ENCODE measurements at regions not wholly inside any gene's neighbourhood (a gene's known extent, or its start where the extent isn't known, plus 50 kb on each side); places are given as distances from the start of the nearest gene placed in this dataset.

GRCh38 chr2:59706729-59707128 lies 846.7 kb downstream of the BCL11A start:
- Histone ChIP-seq H3K4me1 (ENCODE audit: low read length) (no peaks in the 10 kb centered on the region), H3K27me3 (ENCODE audit: low read depth, low read length) (no peaks in the 10 kb centered on the region), H2AFZ (ENCODE audit: low read depth, low read length) (no peak overlapping the region), H3K27ac (ENCODE audit: low read length) (no peak overlapping the region), H4K20me1 (ENCODE audit: insufficient read depth, low read length) (no peaks in the 10 kb centered on the region), H3K4me2 (ENCODE audit: low read length) (no peak overlapping the region), H3K9me3 (ENCODE audit: insufficient read depth, low read length) (no peaks in the 10 kb centered on the region), H3K4me3 (ENCODE audit: low read length) (no peak overlapping the region), H3K9ac (ENCODE audit: low read length) (no peak overlapping the region), H3K36me3 (replicated peaks; ENCODE audit: low read depth, low read length) (no peaks in the 10 kb centered on the region), H3K79me2 (ENCODE audit: low read length) (no peaks in the 10 kb centered on the region)
- no peak for TF ChIP-seq EZH2phosphoT487 (IDR thresholded peaks at IDR 0.05; ENCODE audit: low read depth)
- TF ChIP-seq, protein P1, sequence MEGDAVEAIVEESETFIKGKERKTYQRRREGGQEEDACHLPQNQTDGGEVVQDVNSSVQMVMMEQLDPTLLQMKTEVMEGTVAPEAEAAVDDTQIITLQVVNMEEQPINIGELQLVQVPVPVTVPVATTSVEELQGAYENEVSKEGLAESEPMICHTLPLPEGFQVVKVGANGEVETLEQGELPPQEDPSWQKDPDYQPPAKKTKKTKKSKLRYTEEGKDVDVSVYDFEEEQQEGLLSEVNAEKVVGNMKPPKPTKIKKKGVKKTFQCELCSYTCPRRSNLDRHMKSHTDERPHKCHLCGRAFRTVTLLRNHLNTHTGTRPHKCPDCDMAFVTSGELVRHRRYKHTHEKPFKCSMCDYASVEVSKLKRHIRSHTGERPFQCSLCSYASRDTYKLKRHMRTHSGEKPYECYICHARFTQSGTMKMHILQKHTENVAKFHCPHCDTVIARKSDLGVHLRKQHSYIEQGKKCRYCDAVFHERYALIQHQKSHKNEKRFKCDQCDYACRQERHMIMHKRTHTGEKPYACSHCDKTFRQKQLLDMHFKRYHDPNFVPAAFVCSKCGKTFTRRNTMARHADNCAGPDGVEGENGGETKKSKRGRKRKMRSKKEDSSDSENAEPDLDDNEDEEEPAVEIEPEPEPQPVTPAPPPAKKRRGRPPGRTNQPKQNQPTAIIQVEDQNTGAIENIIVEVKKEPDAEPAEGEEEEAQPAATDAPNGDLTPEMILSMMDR (IDR thresholded peaks at IDR 0.05; ENCODE audit: low read depth, low read length) = no peak

- H3K9ac ChIP-seq (ENCODE audit: low read length) = no peak overlapping the region
- H3K27me3 ChIP-seq (ENCODE audit: low read depth, low read length) = no peaks in the 10 kb centered on the region
- no peak overlapping the region for H3K27ac ChIP-seq (ENCODE audit: low read length)
- no peak for TF ChIP-seq EZH2phosphoT487 (IDR thresholded peaks at IDR 0.05; ENCODE audit: low read depth)
- TF ChIP-seq, protein P1 (IDR thresholded peaks at IDR 0.05; ENCODE audit: low read depth, low read length) = no peak
- H3K4me3 ChIP-seq (ENCODE audit: low read length) = no peak overlapping the region
- H3K9me3 ChIP-seq (ENCODE audit: insufficient read depth, low read length) = no peaks in the 10 kb centered on the region
- H3K79me2 ChIP-seq (ENCODE audit: low read length) = no peaks in the 10 kb centered on the region
- no peaks in the 10 kb centered on the region for H3K36me3 ChIP-seq (replicated peaks; ENCODE audit: low read depth, low read length)
- H3K4me1 ChIP-seq (ENCODE audit: low read length) = no peaks in the 10 kb centered on the region
- no peak overlapping the region for H3K4me2 ChIP-seq (ENCODE audit: low read length)
- H2AFZ ChIP-seq (ENCODE audit: low read depth, low read length) = no peak overlapping the region
- no peaks in the 10 kb centered on the region for H4K20me1 ChIP-seq (ENCODE audit: insufficient read depth, low read length)
Measured at GRCh38 chr2:59703796-59704195, 849.7 kb downstream of the BCL11A start.

DNA sequence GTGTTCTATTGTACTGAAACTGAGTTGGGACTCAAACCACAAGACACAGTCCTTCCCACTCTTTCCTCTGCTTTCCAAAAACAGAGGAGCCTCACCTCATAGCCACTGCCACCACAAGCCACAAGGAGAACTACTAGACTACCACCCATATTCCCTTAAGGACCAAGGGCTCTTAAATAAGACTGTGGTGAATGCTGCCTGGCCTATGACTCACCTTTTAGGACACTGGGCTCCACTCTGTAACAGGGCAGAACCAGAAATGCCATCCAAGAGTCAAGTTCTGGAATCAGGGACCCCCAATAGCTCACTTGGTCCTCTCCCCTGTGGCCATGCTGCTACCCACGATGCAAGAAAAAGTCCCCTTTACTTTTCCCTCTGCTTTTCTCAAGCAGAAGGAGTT lies 851.4 kb downstream of the BCL11A start:
- H3K36me3 ChIP-seq (replicated peaks; ENCODE audit: low read depth, low read length) = no peaks in the 10 kb centered on the region
- no peak for TF ChIP-seq EZH2phosphoT487 (IDR thresholded peaks at IDR 0.05; ENCODE audit: low read depth)
- TF ChIP-seq, protein P1 (IDR thresholded peaks at IDR 0.05; ENCODE audit: low read depth, low read length) = no peak
- H2AFZ ChIP-seq (ENCODE audit: low read depth, low read length) = no peak overlapping the region
- no peak overlapping the region for H3K9ac ChIP-seq (ENCODE audit: low read length)
- no peaks in the 10 kb centered on the region for H4K20me1 ChIP-seq (ENCODE audit: insufficient read depth, low read length)
- H3K4me2 ChIP-seq (ENCODE audit: low read length) = no peak overlapping the region
- no peaks in the 10 kb centered on the region for H3K27me3 ChIP-seq (ENCODE audit: low read depth, low read length)
- H3K27ac ChIP-seq (ENCODE audit: low read length) = no peak overlapping the region
- no peaks in the 10 kb centered on the region for H3K4me1 ChIP-seq (ENCODE audit: low read length)
- H3K79me2 ChIP-seq (ENCODE audit: low read length) = no peaks in the 10 kb centered on the region
- no peaks in the 10 kb centered on the region for H3K9me3 ChIP-seq (ENCODE audit: insufficient read depth, low read length)
- no peak overlapping the region for H3K4me3 ChIP-seq (ENCODE audit: low read length)

- Histone ChIP-seq H4K20me1 (ENCODE audit: insufficient read depth, low read length) (no peaks in the 10 kb centered on the region), H3K4me1 (ENCODE audit: low read length) (no peaks in the 10 kb centered on the region), H3K27ac (ENCODE audit: low read length) (no peak overlapping the region), H3K4me2 (ENCODE audit: low read length) (no peak overlapping the region), H2AFZ (ENCODE audit: low read depth, low read length) (no peak overlapping the region), H3K27me3 (ENCODE audit: low read depth, low read length) (no peaks in the 10 kb centered on the region), H3K9me3 (ENCODE audit: insufficient read depth, low read length) (no peaks in the 10 kb centered on the region), H3K36me3 (replicated peaks; ENCODE audit: low read depth, low read length) (no peaks in the 10 kb centered on the region), H3K79me2 (ENCODE audit: low read length) (no peaks in the 10 kb centered on the region), H3K4me3 (ENCODE audit: low read length) (no peak overlapping the region), H3K9ac (ENCODE audit: low read length) (no peak overlapping the region)
- TF ChIP-seq EZH2phosphoT487 (IDR thresholded peaks at IDR 0.05; ENCODE audit: low read depth) = no peak
- TF ChIP-seq, protein P1 (IDR thresholded peaks at IDR 0.05; ENCODE audit: low read depth, low read length) = no peak
Measured at GRCh38 chr2:59701271-59701994, 852.0 kb downstream of the BCL11A start.

Data from OCI-LY3 (cell line).